ENCODE measurements at regions not wholly inside any gene's neighbourhood (a gene's known extent, or its start where the extent isn't known, plus 50 kb on each side); places are given as distances from the start of the nearest gene placed in this dataset.
A peak's percentile ranks its signal among the peaks of the same experiment; 100 is the strongest.

GRCh38 chr2:194095359-194095758 is 1561.7 kb upstream of the SLC39A10 start:
- no peaks in the 10 kb centered on the region for H3K36me3 ChIP-seq (ENCODE audit: control insufficient read depth in 3 of 3, insufficient read depth in 2 of 3, low read depth in 1 of 3, low read length in 3 of 3)
- DNase-seq (no peak), FAIRE-seq (no peak)
- H3K27ac ChIP-seq (ENCODE audit: low read depth in 1 of 3, low read length in 2 of 3) = no peak overlapping the region
- H3K4me1 ChIP-seq (ENCODE audit: control insufficient read depth in 3 of 3, insufficient read depth in 2 of 3, low read depth in 1 of 3, low read length in 2 of 3) = no peaks in the 10 kb centered on the region
- H3K27me3 ChIP-seq (ENCODE audit: control insufficient read depth in 3 of 3, insufficient read depth in 3 of 3, low read length in 3 of 3) = no peaks in the 10 kb centered on the region
- H3K9me3 ChIP-seq (ENCODE audit: control insufficient read depth in 2 of 2, insufficient read depth in 1 of 2, low read depth in 1 of 2, low read length in 1 of 2) = peaks cover 0 to 1% of the 10 kb centered on the region in 2 donors
- 54 to 71% (median 63%) methylated on average over 1 of the region's 1 CpG for WGBS, 3 donors
- H3K4me3 ChIP-seq (ENCODE audit: low read depth in 1 of 3, low read length in 3 of 3) = no peak overlapping the region

- WGBS, 3 donors = 89 to 92% (median 92%) methylated on average over 30 to 32 of the region's 32 CpGs
- no peaks in the 10 kb centered on the region for H3K36me3 ChIP-seq (ENCODE audit: control insufficient read depth in 3 of 3, insufficient read depth in 2 of 3, low read depth in 1 of 3, low read length in 3 of 3)
- H3K4me1 ChIP-seq (ENCODE audit: control insufficient read depth in 3 of 3, insufficient read depth in 2 of 3, low read depth in 1 of 3, low read length in 2 of 3) = no peaks in the 10 kb centered on the region
- peaks cover 0 to 5% of the 10 kb centered on the region in 2 donors for H3K9me3 ChIP-seq (ENCODE audit: control insufficient read depth in 2 of 2, insufficient read depth in 1 of 2, low read depth in 1 of 2, low read length in 1 of 2)
- no peak for FAIRE-seq
- DNase-seq = no peak
- H3K4me3 ChIP-seq (ENCODE audit: low read depth in 1 of 3, low read length in 3 of 3) = no peak overlapping the region
- H3K27ac ChIP-seq (ENCODE audit: low read depth in 1 of 3, low read length in 2 of 3) = no peak overlapping the region
- H3K27me3 ChIP-seq (ENCODE audit: control insufficient read depth in 3 of 3, insufficient read depth in 3 of 3, low read length in 3 of 3) = no peaks in the 10 kb centered on the region
Observed at GRCh38 chr2:194090251-194090905, 1566.6 kb upstream of the SLC39A10 start.

DNA sequence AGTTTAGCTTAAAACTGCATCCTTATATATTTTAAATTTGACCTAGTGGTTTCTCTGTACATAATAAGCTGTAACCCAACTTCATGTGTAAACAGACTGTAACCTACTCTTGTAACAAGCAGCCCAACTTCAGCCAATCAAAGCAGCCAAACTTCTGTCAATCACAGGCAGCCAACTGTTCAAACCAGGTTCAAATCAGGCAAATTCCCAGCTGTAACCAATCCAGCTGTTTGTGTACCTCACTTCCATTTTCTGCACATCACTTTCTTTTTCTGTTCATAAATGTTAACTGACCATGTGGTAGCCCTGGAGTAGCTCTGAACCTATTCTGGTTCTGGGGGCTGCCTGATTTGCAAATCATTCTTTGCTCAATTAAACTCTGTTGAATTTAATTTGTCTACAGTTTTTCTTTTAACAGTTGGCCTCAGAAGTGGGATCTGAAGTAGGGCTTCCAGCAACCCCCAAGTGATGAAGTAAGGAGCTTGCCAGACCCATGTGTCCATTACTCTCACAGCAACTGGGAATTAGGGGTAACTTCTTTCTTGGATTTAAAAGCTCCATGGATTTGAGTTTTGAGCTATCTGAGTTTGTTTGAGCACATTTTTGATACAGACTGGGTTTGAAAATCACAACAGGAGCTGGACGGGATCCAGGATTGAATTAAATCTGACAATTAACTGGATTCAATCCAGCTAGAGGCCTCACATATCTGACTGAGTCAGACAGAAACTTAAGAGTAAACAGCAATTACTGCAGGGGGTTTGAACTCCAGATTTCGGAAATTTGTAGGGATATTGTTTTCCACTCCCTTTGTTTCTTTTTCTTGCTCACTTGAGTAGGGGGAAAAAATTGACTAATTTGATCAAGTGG is 1569.7 kb upstream of the SLC39A10 start:
- Histone ChIP-seq H3K4me1 (ENCODE audit: control insufficient read depth in 3 of 3, insufficient read depth in 2 of 3, low read depth in 1 of 3, low read length in 2 of 3) (no peaks in the 10 kb centered on the region), H3K4me3 (ENCODE audit: low read depth in 1 of 3, low read length in 3 of 3) (no peak overlapping the region), H3K27me3 (ENCODE audit: control insufficient read depth in 3 of 3, insufficient read depth in 3 of 3, low read length in 3 of 3) (no peaks in the 10 kb centered on the region), H3K27ac (ENCODE audit: low read depth in 1 of 3, low read length in 2 of 3) (no peak overlapping the region), H3K9me3 (ENCODE audit: control insufficient read depth in 2 of 2, insufficient read depth in 1 of 2, low read depth in 1 of 2, low read length in 1 of 2) (peaks cover 0 to 5% of the 10 kb centered on the region in 2 donors), H3K36me3 (ENCODE audit: control insufficient read depth in 3 of 3, insufficient read depth in 2 of 3, low read depth in 1 of 3, low read length in 3 of 3) (no peaks in the 10 kb centered on the region)
- DNase-seq = no peak
- 61 to 68% (median 63%) methylated on average over 2 of the region's 2 CpGs for WGBS, 3 donors
- FAIRE-seq = no peak

- Histone ChIP-seq H3K27me3 (ENCODE audit: control insufficient read depth in 3 of 3, insufficient read depth in 3 of 3, low read length in 3 of 3) (no peaks in the 10 kb centered on the region), H3K36me3 (ENCODE audit: control insufficient read depth in 3 of 3, insufficient read depth in 2 of 3, low read depth in 1 of 3, low read length in 3 of 3) (no peaks in the 10 kb centered on the region), H3K9me3 (ENCODE audit: control insufficient read depth in 2 of 2, insufficient read depth in 1 of 2, low read depth in 1 of 2, low read length in 1 of 2) (peaks cover 0 to 5% of the 10 kb centered on the region in 2 donors), H3K27ac (ENCODE audit: low read depth in 1 of 3, low read length in 2 of 3) (no peak overlapping the region), H3K4me3 (ENCODE audit: low read depth in 1 of 3, low read length in 3 of 3) (no peak overlapping the region), H3K4me1 (ENCODE audit: control insufficient read depth in 3 of 3, insufficient read depth in 2 of 3, low read depth in 1 of 3, low read length in 2 of 3) (no peaks in the 10 kb centered on the region)
- FAIRE-seq (no peak), DNase-seq (no peak)
- WGBS, 3 donors = 2 to 17% (median 11%) methylated on average over 1 of the region's 1 CpG
Observed at GRCh38 chr2:194086129-194086528, 1570.9 kb upstream of the SLC39A10 start.

DNA sequence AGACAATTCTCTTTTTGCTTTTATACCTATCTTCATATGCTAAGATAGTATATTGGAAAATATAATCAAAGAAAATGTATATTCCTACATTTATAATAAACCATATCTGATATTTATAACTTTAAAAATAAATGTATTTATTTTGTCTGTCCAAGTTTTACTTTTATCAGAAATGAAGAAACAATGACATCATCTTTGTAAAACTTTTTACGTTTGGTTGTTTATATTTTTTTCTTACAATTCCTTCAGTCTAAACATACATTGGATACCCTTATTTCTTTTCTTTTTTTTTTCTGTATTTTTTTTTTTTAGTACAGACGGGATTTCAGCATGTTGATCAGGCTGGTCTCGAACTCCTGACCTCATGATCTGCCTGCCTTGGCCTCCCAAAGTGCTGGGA is 1577.0 kb upstream of the SLC39A10 start:
- 47 to 69% (median 61%) methylated on average over 3 of the region's 3 CpGs for WGBS, 3 donors
- H3K27me3 ChIP-seq (ENCODE audit: control insufficient read depth in 3 of 3, insufficient read depth in 3 of 3, low read length in 3 of 3) = no peaks in the 10 kb centered on the region
- H3K36me3 ChIP-seq (ENCODE audit: control insufficient read depth in 3 of 3, insufficient read depth in 2 of 3, low read depth in 1 of 3, low read length in 3 of 3) = no peaks in the 10 kb centered on the region
- DNase-seq = no peak
- H3K27ac ChIP-seq (ENCODE audit: low read depth in 1 of 3, low read length in 2 of 3) = no peak overlapping the region
- no peaks in the 10 kb centered on the region for H3K9me3 ChIP-seq (ENCODE audit: control insufficient read depth in 2 of 2, insufficient read depth in 1 of 2, low read depth in 1 of 2, low read length in 1 of 2)
- no peak overlapping the region for H3K4me3 ChIP-seq (ENCODE audit: low read depth in 1 of 3, low read length in 3 of 3)
- no peaks in the 10 kb centered on the region for H3K4me1 ChIP-seq (ENCODE audit: control insufficient read depth in 3 of 3, insufficient read depth in 2 of 3, low read depth in 1 of 3, low read length in 2 of 3)
- peak; percentile 81 for FAIRE-seq

GRCh38 chr2:194077366-194077765 is 1579.7 kb upstream of the SLC39A10 start:
- DNase-seq = no peak
- Histone ChIP-seq H3K4me3 (ENCODE audit: low read depth in 1 of 3, low read length in 3 of 3) (no peak overlapping the region), H3K4me1 (ENCODE audit: control insufficient read depth in 3 of 3, insufficient read depth in 2 of 3, low read depth in 1 of 3, low read length in 2 of 3) (no peaks in the 10 kb centered on the region), H3K36me3 (ENCODE audit: control insufficient read depth in 3 of 3, insufficient read depth in 2 of 3, low read depth in 1 of 3, low read length in 3 of 3) (no peaks in the 10 kb centered on the region), H3K27ac (ENCODE audit: low read depth in 1 of 3, low read length in 2 of 3) (no peak overlapping the region), H3K9me3 (ENCODE audit: control insufficient read depth in 2 of 2, insufficient read depth in 1 of 2, low read depth in 1 of 2, low read length in 1 of 2) (no peaks in the 10 kb centered on the region), H3K27me3 (ENCODE audit: control insufficient read depth in 3 of 3, insufficient read depth in 3 of 3, low read length in 3 of 3) (no peaks in the 10 kb centered on the region)
- FAIRE-seq = no peak

- no peak for FAIRE-seq
- H3K9me3 ChIP-seq (ENCODE audit: control insufficient read depth in 2 of 2, insufficient read depth in 1 of 2, low read depth in 1 of 2, low read length in 1 of 2) = peaks cover 0 to 12% of the 10 kb centered on the region in 2 donors
- WGBS, 3 donors = 73 to 79% (median 76%) methylated on average over 3 of the region's 3 CpGs
Observed at GRCh38 chr2:194062401-194062800, 1594.6 kb upstream of the SLC39A10 start.

DNA sequence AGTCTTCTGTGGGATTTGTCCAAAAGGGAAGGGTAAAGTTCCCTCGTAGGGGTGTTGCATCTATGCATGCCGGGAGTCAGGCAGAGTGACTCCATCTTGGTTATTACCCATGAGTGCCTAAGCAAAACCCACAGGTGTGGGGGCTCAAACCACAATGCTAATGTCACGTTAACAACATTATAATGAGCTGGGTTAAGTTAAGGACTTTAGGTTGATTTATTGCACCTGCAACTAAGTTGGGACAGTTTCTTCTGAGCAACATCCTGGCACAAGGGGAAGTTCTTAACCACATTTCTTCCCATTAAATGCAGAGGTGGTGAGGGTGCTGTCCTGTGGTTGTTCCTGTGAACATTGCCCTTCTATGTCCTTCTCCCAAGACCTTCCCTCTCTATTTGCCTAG is 1596.8 kb upstream of the SLC39A10 start:
- Histone ChIP-seq H3K36me3 (ENCODE audit: control insufficient read depth in 3 of 3, insufficient read depth in 2 of 3, low read depth in 1 of 3, low read length in 3 of 3) (no peaks in the 10 kb centered on the region), H3K9me3 (ENCODE audit: control insufficient read depth in 2 of 2, insufficient read depth in 1 of 2, low read depth in 1 of 2, low read length in 1 of 2) (peaks cover 0 to 12% of the 10 kb centered on the region in 2 donors), H3K4me3 (ENCODE audit: low read depth in 1 of 3, low read length in 3 of 3) (no peak overlapping the region), H3K4me1 (ENCODE audit: control insufficient read depth in 3 of 3, insufficient read depth in 2 of 3, low read depth in 1 of 3, low read length in 2 of 3) (no peaks in the 10 kb centered on the region), H3K27ac (ENCODE audit: low read depth in 1 of 3, low read length in 2 of 3) (no peak overlapping the region), H3K27me3 (ENCODE audit: control insufficient read depth in 3 of 3, insufficient read depth in 3 of 3, low read length in 3 of 3) (no peaks in the 10 kb centered on the region)
- DNase-seq = no peak
- no peak for FAIRE-seq
- WGBS, 3 donors = 50 to 63% (median 63%) methylated on average over 3 of the region's 3 CpGs

More at GRCh38 chr2:194062401-194062800, 1594.6 kb upstream of the SLC39A10 start:
- no peaks in the 10 kb centered on the region for H3K27me3 ChIP-seq (ENCODE audit: control insufficient read depth in 3 of 3, insufficient read depth in 3 of 3, low read length in 3 of 3)
- no peak overlapping the region for H3K4me3 ChIP-seq (ENCODE audit: low read depth in 1 of 3, low read length in 3 of 3)
- no peak for DNase-seq
- no peaks in the 10 kb centered on the region for H3K36me3 ChIP-seq (ENCODE audit: control insufficient read depth in 3 of 3, insufficient read depth in 2 of 3, low read depth in 1 of 3, low read length in 3 of 3)
- H3K4me1 ChIP-seq (ENCODE audit: control insufficient read depth in 3 of 3, insufficient read depth in 2 of 3, low read depth in 1 of 3, low read length in 2 of 3) = no peaks in the 10 kb centered on the region
- no peak overlapping the region for H3K27ac ChIP-seq (ENCODE audit: low read depth in 1 of 3, low read length in 2 of 3)

All from small intestine (tissue), 7 donors.